Sigmoid colon (tissue), 4 donors: ENCODE measurements at regions not wholly inside any gene's neighbourhood (a gene's known extent, or its start where the extent isn't known, plus 50 kb on each side); places are given as distances from the start of the nearest gene placed in this dataset.

Source experiments
- POLR2A ChIP-seq, 2 donors: fragments of 450-650 bp; IDR thresholded peaks; one replicate each; pipeline ENCODE4 v1.6.1; 2016; ENCODE audit warnings: antibody characterized with exemption in 2 of 2, mild to moderate bottlenecking in 2 of 2, moderate library complexity in 2 of 2
- POLR2AphosphoS5 ChIP-seq, 4 donors: sonication (generic); formaldehyde crosslinking; IDR thresholded peaks; one replicate each; pipeline ENCODE4 v1.6.1; 2017; ENCODE audit warnings: antibody characterized with exemption in 4 of 4
- TF ChIP-seq, protein P1 (sequence below), 4 experiments: fragments of 450-650 bp in 3 of 4; fragments of 200-600 bp in 1 of 4; IDR thresholded peaks; one replicate each; pipeline ENCODE4 v1.5.1; 2016 to 2019; ENCODE audit warnings: antibody characterized with exemption in 4 of 4, mild to moderate bottlenecking in 3 of 4, moderate library complexity in 2 of 4

DNA sequence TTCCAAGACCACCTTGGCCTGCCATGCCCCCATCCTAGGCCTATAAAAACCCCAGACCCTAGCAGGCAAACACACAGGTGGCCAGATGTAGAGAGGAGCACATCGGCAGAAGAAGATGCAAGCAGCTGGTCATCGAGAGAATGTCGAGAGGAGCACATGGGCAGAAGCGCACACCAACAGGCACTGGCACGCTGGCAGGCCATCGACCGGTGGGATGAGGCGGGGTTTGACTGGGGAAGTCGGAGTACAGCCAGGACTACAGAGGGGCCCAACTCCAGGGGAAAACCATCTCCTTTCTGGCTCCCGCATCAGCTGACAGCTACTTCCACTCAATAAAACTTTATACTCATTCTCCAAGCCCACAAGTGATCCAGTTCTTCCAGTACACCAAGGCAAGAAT is 283.1 kb upstream of the RGMB start:
- TF ChIP-seq POLR2AphosphoS5 (IDR thresholded peaks at IDR 0.05) (no peak), POLR2A (IDR thresholded peaks at IDR 0.05) (no peak)
- TF ChIP-seq, protein P1, sequence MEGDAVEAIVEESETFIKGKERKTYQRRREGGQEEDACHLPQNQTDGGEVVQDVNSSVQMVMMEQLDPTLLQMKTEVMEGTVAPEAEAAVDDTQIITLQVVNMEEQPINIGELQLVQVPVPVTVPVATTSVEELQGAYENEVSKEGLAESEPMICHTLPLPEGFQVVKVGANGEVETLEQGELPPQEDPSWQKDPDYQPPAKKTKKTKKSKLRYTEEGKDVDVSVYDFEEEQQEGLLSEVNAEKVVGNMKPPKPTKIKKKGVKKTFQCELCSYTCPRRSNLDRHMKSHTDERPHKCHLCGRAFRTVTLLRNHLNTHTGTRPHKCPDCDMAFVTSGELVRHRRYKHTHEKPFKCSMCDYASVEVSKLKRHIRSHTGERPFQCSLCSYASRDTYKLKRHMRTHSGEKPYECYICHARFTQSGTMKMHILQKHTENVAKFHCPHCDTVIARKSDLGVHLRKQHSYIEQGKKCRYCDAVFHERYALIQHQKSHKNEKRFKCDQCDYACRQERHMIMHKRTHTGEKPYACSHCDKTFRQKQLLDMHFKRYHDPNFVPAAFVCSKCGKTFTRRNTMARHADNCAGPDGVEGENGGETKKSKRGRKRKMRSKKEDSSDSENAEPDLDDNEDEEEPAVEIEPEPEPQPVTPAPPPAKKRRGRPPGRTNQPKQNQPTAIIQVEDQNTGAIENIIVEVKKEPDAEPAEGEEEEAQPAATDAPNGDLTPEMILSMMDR (IDR thresholded peaks at IDR 0.05), result no peak
